GM23338 (cell line): ENCODE measurements at regions not wholly inside any gene's neighbourhood (a gene's known extent, or its start where the extent isn't known, plus 50 kb on each side); places are given as distances from the start of the nearest gene placed in this dataset.

Source experiments
- ATAC-seq: fragments of 200-7000 bp; cut with Tn5 transposase; 3 replicates; pipeline ENCODE4 v1.9.1; 2020
- DNase-seq: peaks from one replicate; pipeline ENCODE4 v3.0.0-alpha.2; 2015; ENCODE audit warnings: low spot score
- H2AFZ ChIP-seq: fragments of 200-600 bp; sonication (generic); 2 replicates; pipeline ENCODE4 v1.8.0; 2016; ENCODE audit warnings: antibody characterized with exemption, mild to moderate bottlenecking, moderate library complexity
- H3F3A ChIP-seq: fragments of 200-600 bp; sonication (generic); replicated peaks from 2 replicates; pipeline ENCODE4 v1.8.0; 2017; ENCODE audit warnings: antibody characterized with exemption, mixed run types, low read depth
- H3K27ac ChIP-seq: fragments of 200-600 bp; sonication (generic); 2 replicates; pipeline ENCODE4 v1.6.1; 2016; ENCODE audit warnings: low read depth
- H3K27me3 ChIP-seq: fragments of 200-600 bp; sonication (generic); 2 replicates; pipeline ENCODE4 v1.8.0; 2016; ENCODE audit warnings: mild to moderate bottlenecking, mixed run types, moderate library complexity; ENCODE audit not compliant: insufficient read depth
- H3K36me3 ChIP-seq: fragments of 200-600 bp; sonication (generic); 2 replicates; pipeline ENCODE4 v1.8.0; 2016; ENCODE audit warnings: mild to moderate bottlenecking; ENCODE audit not compliant: insufficient read depth
- H3K4me1 ChIP-seq: fragments of 200-600 bp; sonication (generic); 2 replicates; pipeline ENCODE4 v1.8.0; 2016; ENCODE audit warnings: mild to moderate bottlenecking, moderate library complexity; ENCODE audit not compliant: insufficient read depth
- H3K4me2 ChIP-seq: fragments of 200-600 bp; sonication (generic); 2 replicates; pipeline ENCODE4 v1.7.1; 2017; ENCODE audit warnings: mixed run types
- H3K4me3 ChIP-seq: fragments of 200-600 bp; sonication (generic); 2 replicates; pipeline ENCODE4 v1.6.1; 2016; ENCODE audit warnings: mixed run types
- H3K79me2 ChIP-seq: fragments of 200-600 bp; sonication (generic); replicated peaks from 2 replicates; pipeline ENCODE4 v1.8.0; 2017; ENCODE audit warnings: mild to moderate bottlenecking; ENCODE audit not compliant: insufficient read depth
- H3K9me2 ChIP-seq: fragments of 200-600 bp; sonication (generic); 2 replicates; pipeline ENCODE4 v1.8.0; 2017; ENCODE audit not compliant: insufficient read depth
- H4K20me1 ChIP-seq: fragments of 200-600 bp; sonication (generic); replicated peaks from 2 replicates; pipeline ENCODE4 v1.8.0; 2017; ENCODE audit warnings: mild to moderate bottlenecking; ENCODE audit not compliant: insufficient read depth
- H3K27ac Mint-ChIP-seq: 2 replicates; pipeline ENCODE4 v1.8.0; 2020; ENCODE audit warnings: inconsistent platforms, mild to moderate bottlenecking, moderate library complexity, mixed read lengths
- H3K27me3 Mint-ChIP-seq: 3 replicates; pipeline ENCODE4 v1.8.0; 2022; ENCODE audit warnings: low read depth, mild to moderate bottlenecking, moderate library complexity, mixed read lengths, inconsistent platforms; ENCODE audit not compliant: insufficient read depth, poor library complexity
- H3K36me3 Mint-ChIP-seq: 3 replicates; pipeline ENCODE4 v1.8.0; 2021; ENCODE audit warnings: low read depth, mild to moderate bottlenecking, inconsistent platforms, moderate library complexity, mixed read lengths
- H3K4me1 Mint-ChIP-seq: 3 replicates; pipeline ENCODE4 v1.8.0; 2020; ENCODE audit warnings: mild to moderate bottlenecking, inconsistent platforms, mixed read lengths
- H3K4me3 Mint-ChIP-seq: 3 replicates; pipeline ENCODE4 v1.8.0; 2021; ENCODE audit warnings: moderate library complexity, mild to moderate bottlenecking, inconsistent platforms, mixed read lengths
- H3K9me3 Mint-ChIP-seq: 3 replicates; pipeline ENCODE4 v1.8.0; 2020; ENCODE audit warnings: moderate library complexity, mild to moderate bottlenecking, inconsistent platforms, mixed read lengths
- CREB1 ChIP-seq: fragments of 250-450 bp; sonication (Bioruptor Pico); IDR thresholded peaks from 2 replicates; pipeline ENCODE4 v1.5.0; 2020; ENCODE audit warnings: low read depth, mild to moderate bottlenecking, moderate library complexity
- CTCF ChIP-seq, 2 experiments: fragments of 200-600 bp in 1 of 2; sonication (generic) in 1 of 2; conservative IDR thresholded peaks; 2 replicates each; pipeline versions ENCODE4 v1.5.1 to v1.6.1; 2016 to 2017; ENCODE audit warnings: antibody characterized with exemption in 2 of 2, low read depth in 2 of 2, mild to moderate bottlenecking in 2 of 2, moderate library complexity in 1 of 2
- ETS1 ChIP-seq: IDR thresholded peaks from 2 replicates; pipeline ENCODE4 v1.6.1; 2016; ENCODE audit warnings: antibody characterized with exemption
- POLR2AphosphoS5 ChIP-seq: IDR thresholded peaks from 2 replicates; pipeline ENCODE4 v1.6.1; 2016; ENCODE audit warnings: antibody characterized with exemption, low read depth
- REST ChIP-seq: IDR thresholded peaks from one replicate; pipeline ENCODE4 v1.6.1; 2018; ENCODE audit warnings: antibody characterized with exemption; ENCODE audit not compliant: unreplicated experiment
- STAT1 ChIP-seq: IDR thresholded peaks from one replicate; pipeline ENCODE4 v1.6.1; 2016; ENCODE audit warnings: antibody characterized with exemption; ENCODE audit not compliant: unreplicated experiment
- ZNF114 ChIP-seq: fragments of 250-450 bp; sonication (Bioruptor Pico); IDR thresholded peaks from 2 replicates; pipeline ENCODE4 v1.5.0; 2020; ENCODE audit warnings: mild to moderate bottlenecking, moderate library complexity
- ZNF331 ChIP-seq: fragments of 250-450 bp; sonication (Bioruptor Pico); IDR thresholded peaks from 2 replicates; pipeline ENCODE4 v1.5.0; 2020; ENCODE audit warnings: low read depth, mild to moderate bottlenecking, moderate library complexity
- ZNF462 ChIP-seq: fragments of 250-450 bp; sonication (Bioruptor Pico); IDR thresholded peaks from 2 replicates; pipeline ENCODE4 v1.5.0; 2020; ENCODE audit warnings: mild to moderate bottlenecking, moderate library complexity

- H3K4me3 Mint-ChIP-seq, result no peak overlapping the region
- Histone ChIP-seq H3F3A (no peaks in the 10 kb centered on the region), H3K27ac (no peak overlapping the region), H3K79me2 (no peaks in the 10 kb centered on the region), H3K4me1 (no peaks in the 10 kb centered on the region), H3K4me2 (no peak overlapping the region), H3K4me3 (no peak overlapping the region), H2AFZ (no peak overlapping the region), H3K27me3 (no peaks in the 10 kb centered on the region), H3K36me3 (no peaks in the 10 kb centered on the region), H3K9me2 (no peaks in the 10 kb centered on the region), H4K20me1 (no peaks in the 10 kb centered on the region)
- H3K9me3 Mint-ChIP-seq, result no peaks in the 10 kb centered on the region
- H3K27ac Mint-ChIP-seq, result no peak overlapping the region
- TF ChIP-seq ZNF331 (CRISPR knock-in tag) (no peak), CTCF (conservative IDR thresholded peaks at IDR 0.05; ENCODE audit: low read depth in 2 of 2) (no peak), CREB1 (no peak), ZNF114 (CRISPR knock-in tag) (no peak), ETS1 (no peak), REST (no peak), ZNF462 (no peak), STAT1 (no peak), POLR2AphosphoS5 (no peak)
- H3K4me1 Mint-ChIP-seq, result no peaks in the 10 kb centered on the region
- ATAC-seq (no peak), DNase-seq (no peak)
- no peaks in the 10 kb centered on the region for H3K27me3 Mint-ChIP-seq
- no peaks in the 10 kb centered on the region for H3K36me3 Mint-ChIP-seq
These were observed 188.1 kb downstream of the RFC3 start for GRCh38 chr13:34006011-34006410.
